ENCODE measurements at regions not wholly inside any gene's neighbourhood (a gene's known extent, or its start where the extent isn't known, plus 50 kb on each side); places are given as distances from the start of the nearest gene placed in this dataset.

DNA sequence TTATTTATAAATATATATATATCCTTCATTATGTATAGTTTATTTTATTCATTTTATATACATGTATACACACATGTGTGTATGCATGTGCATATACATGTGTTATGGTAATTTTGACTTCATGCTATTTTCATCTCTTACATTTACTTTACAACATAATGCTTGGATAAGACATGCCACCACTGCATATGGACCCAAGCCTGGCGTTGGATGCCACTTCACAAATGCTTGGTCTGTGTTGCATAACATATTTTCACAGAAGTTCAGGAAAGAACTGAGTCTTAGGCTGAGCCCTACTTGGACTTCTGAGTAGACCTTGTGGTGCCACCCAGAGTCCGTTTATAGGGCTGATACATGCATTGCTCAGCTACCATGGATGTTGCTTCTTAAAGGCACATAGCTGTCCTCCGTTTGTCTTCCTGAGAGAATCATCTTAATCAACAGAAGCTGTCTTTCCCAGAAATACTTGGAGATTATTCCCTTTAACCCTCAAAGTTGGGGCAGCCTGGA is 337.8 kb downstream of the BTBD3 start:
- Histone ChIP-seq H3K27me3 (ENCODE audit: low read depth, low read length) (no peaks in the 10 kb centered on the region), H3K9me3 (ENCODE audit: control insufficient read depth in 1 of 2, low read length in 2 of 2) (no peaks in the 10 kb centered on the region), H3K27ac (ENCODE audit: low read length) (no peak overlapping the region), H3K4me1 (ENCODE audit: control insufficient read depth in 1 of 2, insufficient read depth in 2 of 2, low read length in 2 of 2) (no peaks in the 10 kb centered on the region), H3K36me3 (ENCODE audit: control insufficient read depth in 1 of 2, insufficient read depth in 2 of 2, low read length in 2 of 2) (no peaks in the 10 kb centered on the region), H3K4me3 (ENCODE audit: low read depth in 1 of 2, low read length in 2 of 2) (no peak overlapping the region)

DNA sequence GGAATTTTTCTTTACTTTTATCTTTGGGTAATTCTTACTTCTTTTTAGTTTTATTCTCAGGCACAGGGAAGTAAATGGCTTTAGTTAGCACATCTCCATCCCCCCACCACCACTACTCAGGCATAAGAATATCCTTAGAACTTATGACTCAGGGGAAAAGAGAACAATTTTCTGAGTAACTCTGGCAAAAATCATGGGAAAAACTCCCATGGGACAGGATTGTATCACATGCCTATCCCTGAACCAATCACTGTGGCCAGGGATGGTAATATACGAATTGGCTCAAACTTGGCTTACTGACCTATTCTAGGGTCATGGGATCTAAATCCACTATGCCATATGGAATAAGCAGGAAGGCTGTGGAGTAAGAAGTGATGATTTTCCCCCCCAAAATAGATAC is 339.1 kb downstream of the BTBD3 start:
- H3K4me3 ChIP-seq (ENCODE audit: low read depth in 1 of 2, low read length in 2 of 2), result no peak overlapping the region
- H3K36me3 ChIP-seq (ENCODE audit: control insufficient read depth in 1 of 2, insufficient read depth in 2 of 2, low read length in 2 of 2), result no peaks in the 10 kb centered on the region
- H3K4me1 ChIP-seq (ENCODE audit: control insufficient read depth in 1 of 2, insufficient read depth in 2 of 2, low read length in 2 of 2), result no peaks in the 10 kb centered on the region
- H3K27ac ChIP-seq (ENCODE audit: low read length), result no peak overlapping the region
- H3K9me3 ChIP-seq (ENCODE audit: control insufficient read depth in 1 of 2, low read length in 2 of 2), result no peaks in the 10 kb centered on the region
- no peaks in the 10 kb centered on the region for H3K27me3 ChIP-seq (ENCODE audit: low read depth, low read length)

DNA sequence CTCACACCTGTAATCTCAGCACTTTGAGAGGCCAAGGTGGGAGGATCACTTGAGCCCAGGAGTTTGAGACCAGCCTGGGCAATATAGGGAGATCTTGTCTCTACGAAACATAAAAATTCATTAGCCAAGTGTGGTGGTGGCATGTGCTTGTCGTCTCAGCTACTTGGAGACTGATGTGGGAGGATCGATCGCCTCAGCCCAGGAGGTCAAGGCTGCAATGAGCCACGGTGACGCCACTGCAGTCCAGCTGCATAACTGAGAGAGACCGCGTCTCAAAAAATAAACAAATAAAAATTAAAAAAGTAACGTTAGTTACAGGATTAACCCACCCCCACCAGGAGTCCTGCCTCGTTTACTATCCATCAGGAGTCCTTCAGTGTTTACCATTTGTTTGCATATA is 345.1 kb downstream of the BTBD3 start:
- H3K9me3 ChIP-seq (ENCODE audit: control insufficient read depth in 1 of 2, low read length in 2 of 2), result no peaks in the 10 kb centered on the region
- H3K4me1 ChIP-seq (ENCODE audit: control insufficient read depth in 1 of 2, insufficient read depth in 2 of 2, low read length in 2 of 2), result no peaks in the 10 kb centered on the region
- H3K36me3 ChIP-seq (ENCODE audit: control insufficient read depth in 1 of 2, insufficient read depth in 2 of 2, low read length in 2 of 2), result no peaks in the 10 kb centered on the region
- no peak overlapping the region for H3K27ac ChIP-seq (ENCODE audit: low read length)
- no peaks in the 10 kb centered on the region for H3K27me3 ChIP-seq (ENCODE audit: low read depth, low read length)
- H3K4me3 ChIP-seq (ENCODE audit: low read depth in 1 of 2, low read length in 2 of 2), result no peak overlapping the region

DNA sequence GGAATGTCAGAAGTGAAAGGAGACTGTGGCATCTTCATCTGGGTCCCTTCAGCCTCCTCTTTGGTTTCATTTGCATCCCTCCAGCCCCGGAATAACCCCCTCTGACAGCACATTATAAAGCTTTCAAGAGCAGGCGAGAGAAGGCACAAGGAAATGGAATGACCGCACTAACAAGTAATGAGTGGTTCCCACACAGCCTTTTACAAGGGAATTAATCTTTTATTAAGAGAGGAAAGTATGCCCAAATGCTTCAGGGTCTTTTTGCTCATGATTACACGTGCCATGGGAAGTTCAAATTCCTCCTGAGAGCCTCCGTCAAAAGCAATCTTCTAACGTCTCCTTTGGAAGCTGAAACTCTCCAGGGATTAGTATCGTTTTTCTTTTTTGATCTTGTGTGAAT is 347.0 kb downstream of the BTBD3 start:
- H3K4me1 ChIP-seq (ENCODE audit: control insufficient read depth in 1 of 2, insufficient read depth in 2 of 2, low read length in 2 of 2), result no peaks in the 10 kb centered on the region
- H3K27me3 ChIP-seq (ENCODE audit: low read depth, low read length), result no peaks in the 10 kb centered on the region
- no peak overlapping the region for H3K4me3 ChIP-seq (ENCODE audit: low read depth in 1 of 2, low read length in 2 of 2)
- H3K36me3 ChIP-seq (ENCODE audit: control insufficient read depth in 1 of 2, insufficient read depth in 2 of 2, low read length in 2 of 2), result no peaks in the 10 kb centered on the region
- no peak overlapping the region for H3K27ac ChIP-seq (ENCODE audit: low read length)
- H3K9me3 ChIP-seq (ENCODE audit: control insufficient read depth in 1 of 2, low read length in 2 of 2), result no peaks in the 10 kb centered on the region

DNA sequence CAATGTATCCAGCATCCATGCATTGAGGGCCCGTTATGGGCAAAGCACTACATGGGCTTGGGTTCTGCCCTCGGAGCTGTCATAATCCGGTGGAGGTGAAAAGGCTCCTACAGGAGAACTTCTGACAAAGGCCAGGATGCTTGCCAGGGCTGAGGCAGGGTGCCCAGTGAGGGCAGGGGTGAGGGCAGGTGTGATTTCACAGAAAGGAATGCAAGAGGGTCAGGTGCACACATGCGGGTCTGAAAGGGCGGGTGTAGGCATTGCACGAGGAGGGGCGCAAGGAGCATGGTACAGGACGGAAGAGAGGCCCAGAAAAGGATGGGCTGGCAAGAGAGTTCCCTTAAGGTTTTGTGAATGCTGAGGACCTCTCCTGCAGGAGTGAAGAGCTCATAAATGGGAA is 348.0 kb downstream of the BTBD3 start:
- no peak overlapping the region for H3K27ac ChIP-seq (ENCODE audit: low read length)
- no peaks in the 10 kb centered on the region for H3K4me1 ChIP-seq (ENCODE audit: control insufficient read depth in 1 of 2, insufficient read depth in 2 of 2, low read length in 2 of 2)
- no peak overlapping the region for H3K4me3 ChIP-seq (ENCODE audit: low read depth in 1 of 2, low read length in 2 of 2)
- H3K36me3 ChIP-seq (ENCODE audit: control insufficient read depth in 1 of 2, insufficient read depth in 2 of 2, low read length in 2 of 2), result no peaks in the 10 kb centered on the region
- H3K27me3 ChIP-seq (ENCODE audit: low read depth, low read length), result no peaks in the 10 kb centered on the region
- no peaks in the 10 kb centered on the region for H3K9me3 ChIP-seq (ENCODE audit: control insufficient read depth in 1 of 2, low read length in 2 of 2)

DNA sequence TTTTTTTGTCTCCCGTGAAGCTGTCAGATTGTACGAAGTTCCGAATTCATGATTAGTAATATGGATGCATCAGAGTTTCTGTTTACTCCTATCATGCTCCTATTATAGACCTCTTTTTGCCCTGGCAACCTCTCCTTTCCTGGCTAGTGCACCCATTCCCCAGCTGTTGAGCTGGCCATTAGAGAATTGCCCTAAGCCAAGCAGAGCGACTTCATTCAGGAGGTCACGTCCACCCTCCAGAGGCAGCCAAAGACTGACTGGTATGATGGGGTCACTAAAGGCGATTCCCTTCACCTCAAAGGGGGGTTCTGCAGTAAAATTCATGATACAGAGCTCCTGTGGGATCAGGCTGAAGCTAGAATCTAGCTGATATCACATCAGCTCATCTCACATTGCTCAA is 351.9 kb downstream of the BTBD3 start:
- Histone ChIP-seq H3K27me3 (ENCODE audit: low read depth, low read length) (no peaks in the 10 kb centered on the region), H3K36me3 (ENCODE audit: control insufficient read depth in 1 of 2, insufficient read depth in 2 of 2, low read length in 2 of 2) (no peaks in the 10 kb centered on the region), H3K27ac (ENCODE audit: low read length) (no peak overlapping the region), H3K9me3 (ENCODE audit: control insufficient read depth in 1 of 2, low read length in 2 of 2) (no peaks in the 10 kb centered on the region), H3K4me1 (ENCODE audit: control insufficient read depth in 1 of 2, insufficient read depth in 2 of 2, low read length in 2 of 2) (no peaks in the 10 kb centered on the region), H3K4me3 (ENCODE audit: low read depth in 1 of 2, low read length in 2 of 2) (no peak overlapping the region)

DNA sequence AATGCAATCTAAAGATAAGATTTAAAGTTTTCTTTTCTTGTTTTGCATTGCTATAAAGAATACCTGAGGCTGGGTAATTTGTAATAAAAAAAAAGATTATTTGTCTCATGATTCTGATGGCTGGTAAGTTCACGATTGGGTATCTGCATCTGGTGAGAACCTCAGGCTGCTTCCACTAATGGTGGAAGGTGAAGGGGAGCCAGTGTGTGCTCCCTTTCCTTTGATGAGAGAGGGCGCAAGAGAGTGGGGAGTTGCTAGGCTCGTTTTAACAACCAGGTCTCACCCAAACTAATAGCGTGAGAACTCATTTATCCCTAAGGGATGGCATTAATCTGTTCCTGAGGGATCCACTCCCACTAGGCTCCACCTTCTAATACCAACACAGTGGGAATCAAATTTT is 353.2 kb downstream of the BTBD3 start:
- Histone ChIP-seq H3K27ac (ENCODE audit: low read length) (no peak overlapping the region), H3K9me3 (ENCODE audit: control insufficient read depth in 1 of 2, low read length in 2 of 2) (no peaks in the 10 kb centered on the region), H3K4me1 (ENCODE audit: control insufficient read depth in 1 of 2, insufficient read depth in 2 of 2, low read length in 2 of 2) (no peaks in the 10 kb centered on the region), H3K36me3 (ENCODE audit: control insufficient read depth in 1 of 2, insufficient read depth in 2 of 2, low read length in 2 of 2) (no peaks in the 10 kb centered on the region), H3K4me3 (ENCODE audit: low read depth in 1 of 2, low read length in 2 of 2) (no peak overlapping the region), H3K27me3 (ENCODE audit: low read depth, low read length) (no peaks in the 10 kb centered on the region)

DNA sequence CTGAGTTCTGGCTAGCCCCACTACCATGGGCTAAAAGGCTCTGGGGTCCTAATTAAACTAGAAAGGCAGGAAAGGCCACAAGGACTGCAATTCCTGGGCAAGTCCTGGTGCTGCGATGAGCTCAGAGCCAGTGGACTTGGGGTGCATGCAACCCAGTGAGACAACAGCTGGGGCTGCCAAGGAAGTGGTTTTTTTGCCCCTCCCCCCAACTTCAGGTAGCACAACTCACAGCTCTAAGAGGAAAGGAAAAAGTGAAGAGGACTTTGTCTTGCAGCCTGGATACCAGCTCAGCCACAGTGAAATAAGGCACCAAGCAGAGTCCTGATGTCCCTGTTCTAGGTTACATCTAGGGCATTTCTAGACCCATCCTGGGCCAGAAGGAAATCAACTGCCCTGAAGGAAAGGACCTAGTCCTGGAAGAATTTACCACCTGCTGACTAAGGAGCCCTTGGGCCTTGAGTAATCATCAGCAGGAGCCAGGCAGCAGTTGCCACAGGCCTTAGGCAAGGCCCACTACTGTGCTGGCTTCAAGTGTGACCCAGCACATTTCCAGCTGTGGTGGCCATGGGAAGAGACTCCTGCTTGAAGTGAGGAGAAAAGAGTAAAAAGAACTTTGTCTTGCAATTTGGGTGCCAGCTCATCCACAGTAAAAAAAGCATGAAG is 358.4 kb downstream of the BTBD3 start:
- Histone ChIP-seq H3K27me3 (ENCODE audit: low read depth, low read length) (no peaks in the 10 kb centered on the region), H3K27ac (ENCODE audit: low read length) (no peak overlapping the region), H3K4me3 (ENCODE audit: low read depth in 1 of 2, low read length in 2 of 2) (no peak overlapping the region), H3K4me1 (ENCODE audit: control insufficient read depth in 1 of 2, insufficient read depth in 2 of 2, low read length in 2 of 2) (no peaks in the 10 kb centered on the region), H3K36me3 (ENCODE audit: control insufficient read depth in 1 of 2, insufficient read depth in 2 of 2, low read length in 2 of 2) (no peaks in the 10 kb centered on the region), H3K9me3 (ENCODE audit: control insufficient read depth in 1 of 2, low read length in 2 of 2) (no peaks in the 10 kb centered on the region)

DNA sequence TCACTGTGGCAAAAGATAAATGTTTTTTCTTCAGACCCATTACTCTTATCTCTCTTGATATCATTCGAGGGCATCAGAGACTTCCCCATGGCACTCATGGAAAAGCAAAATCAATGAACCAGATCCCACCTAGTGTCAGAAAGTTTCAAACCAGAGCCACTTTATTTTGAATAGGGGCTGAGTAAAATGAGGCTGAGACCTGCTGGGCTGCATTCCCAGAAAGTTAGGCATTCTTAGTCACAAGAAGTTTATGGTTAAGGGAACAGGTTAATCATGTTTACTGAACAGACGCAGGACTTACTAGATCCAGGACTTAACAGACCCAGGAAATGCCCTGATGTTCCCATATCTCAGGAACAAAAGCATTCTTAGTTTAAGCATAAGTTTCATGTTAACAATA is 369.9 kb downstream of the BTBD3 start:
- Histone ChIP-seq H3K4me1 (ENCODE audit: control insufficient read depth in 1 of 2, insufficient read depth in 2 of 2, low read length in 2 of 2) (no peaks in the 10 kb centered on the region), H3K36me3 (ENCODE audit: control insufficient read depth in 1 of 2, insufficient read depth in 2 of 2, low read length in 2 of 2) (no peaks in the 10 kb centered on the region), H3K4me3 (ENCODE audit: low read depth in 1 of 2, low read length in 2 of 2) (no peak overlapping the region), H3K27me3 (ENCODE audit: low read depth, low read length) (no peaks in the 10 kb centered on the region), H3K9me3 (ENCODE audit: control insufficient read depth in 1 of 2, low read length in 2 of 2) (peaks cover 0 to 7% of the 10 kb centered on the region in 2 donors), H3K27ac (ENCODE audit: low read length) (no peak overlapping the region)

DNA sequence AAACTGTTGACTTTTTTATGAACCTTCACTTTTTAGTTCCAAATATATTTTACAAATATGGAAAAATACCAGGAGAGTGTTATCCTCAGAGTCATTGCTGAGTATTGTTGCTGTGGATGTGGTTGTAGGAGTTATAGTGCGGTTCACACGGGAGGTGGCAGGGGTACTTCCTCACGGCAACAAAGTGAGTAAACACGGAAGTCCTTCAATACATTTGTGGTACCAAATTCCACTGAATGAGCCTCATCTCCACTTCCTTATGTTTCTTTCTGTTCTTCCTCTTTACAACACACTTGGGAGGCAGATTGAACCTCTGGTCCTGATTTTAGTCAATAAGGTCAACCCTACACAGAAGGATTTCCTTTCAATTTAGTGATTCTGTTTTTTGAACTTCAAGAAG is 371.8 kb downstream of the BTBD3 start:
- H3K36me3 ChIP-seq (ENCODE audit: control insufficient read depth in 1 of 2, insufficient read depth in 2 of 2, low read length in 2 of 2), result no peaks in the 10 kb centered on the region
- no peak overlapping the region for H3K4me3 ChIP-seq (ENCODE audit: low read depth in 1 of 2, low read length in 2 of 2)
- H3K4me1 ChIP-seq (ENCODE audit: control insufficient read depth in 1 of 2, insufficient read depth in 2 of 2, low read length in 2 of 2), result no peaks in the 10 kb centered on the region
- H3K9me3 ChIP-seq (ENCODE audit: control insufficient read depth in 1 of 2, low read length in 2 of 2), result peaks cover 0 to 11% of the 10 kb centered on the region in 2 donors
- no peak overlapping the region for H3K27ac ChIP-seq (ENCODE audit: low read length)
- H3K27me3 ChIP-seq (ENCODE audit: low read depth, low read length), result no peaks in the 10 kb centered on the region

DNA sequence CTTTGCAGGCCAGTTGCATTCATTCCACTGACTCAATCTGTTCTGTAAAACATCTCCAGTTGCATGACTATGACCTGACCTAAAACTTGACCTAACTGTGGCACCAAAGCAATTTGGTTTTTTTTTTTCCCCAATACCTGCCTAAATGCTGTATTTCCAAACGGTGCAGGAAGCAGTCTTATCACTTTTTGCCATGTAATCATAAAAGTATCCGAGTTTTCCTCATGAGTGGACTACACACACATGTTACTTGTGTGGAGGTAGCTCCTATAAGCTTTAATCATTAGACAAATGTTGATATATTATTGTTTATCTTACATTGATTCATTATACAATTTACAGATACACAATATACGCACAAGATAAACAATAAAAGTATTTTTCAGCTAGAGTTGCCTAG is 373.7 kb downstream of the BTBD3 start:
- Histone ChIP-seq H3K4me3 (ENCODE audit: low read depth in 1 of 2, low read length in 2 of 2) (no peak overlapping the region), H3K9me3 (ENCODE audit: control insufficient read depth in 1 of 2, low read length in 2 of 2) (peaks cover 0 to 11% of the 10 kb centered on the region in 2 donors), H3K27ac (ENCODE audit: low read length) (no peak overlapping the region), H3K4me1 (ENCODE audit: control insufficient read depth in 1 of 2, insufficient read depth in 2 of 2, low read length in 2 of 2) (no peaks in the 10 kb centered on the region), H3K36me3 (ENCODE audit: control insufficient read depth in 1 of 2, insufficient read depth in 2 of 2, low read length in 2 of 2) (no peaks in the 10 kb centered on the region), H3K27me3 (ENCODE audit: low read depth, low read length) (no peaks in the 10 kb centered on the region)

DNA sequence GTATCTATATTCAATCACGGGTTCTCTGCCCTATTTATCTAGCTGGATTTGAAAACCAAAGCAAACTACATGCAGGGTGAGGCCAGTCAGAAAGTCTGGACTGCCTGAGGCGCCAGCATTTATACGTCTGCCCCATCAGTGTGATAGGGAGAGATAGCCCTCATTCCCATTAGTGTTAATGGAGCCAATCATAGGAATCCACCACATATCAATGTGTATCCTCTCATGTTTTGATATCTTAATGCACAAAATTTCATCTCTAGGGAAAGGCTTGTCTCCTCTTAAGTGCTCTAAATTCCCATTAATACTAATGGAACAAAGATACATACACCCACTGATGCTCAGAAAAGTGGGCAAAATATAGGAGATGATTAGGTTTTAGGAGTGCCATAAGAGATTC is 376.2 kb downstream of the BTBD3 start:
- H3K9me3 ChIP-seq (ENCODE audit: control insufficient read depth in 1 of 2, low read length in 2 of 2), result peaks cover 4 to 20% of the 10 kb centered on the region in 2 donors
- H3K27ac ChIP-seq (ENCODE audit: low read length), result no peak overlapping the region
- H3K4me3 ChIP-seq (ENCODE audit: low read depth in 1 of 2, low read length in 2 of 2), result no peak overlapping the region
- H3K36me3 ChIP-seq (ENCODE audit: control insufficient read depth in 1 of 2, insufficient read depth in 2 of 2, low read length in 2 of 2), result no peaks in the 10 kb centered on the region
- H3K4me1 ChIP-seq (ENCODE audit: control insufficient read depth in 1 of 2, insufficient read depth in 2 of 2, low read length in 2 of 2), result no peaks in the 10 kb centered on the region
- no peaks in the 10 kb centered on the region for H3K27me3 ChIP-seq (ENCODE audit: low read depth, low read length)

Data from muscle layer of duodenum (tissue), 2 donors.